ENCODE measurements at regions not wholly inside any gene's neighbourhood (a gene's known extent, or its start where the extent isn't known, plus 50 kb on each side); places are given as distances from the start of the nearest gene placed in this dataset.

- no peak for DNase-seq (ENCODE audit: low spot score)
Observed at GRCh38 chr10:83037653-83038052, 1101.7 kb upstream of the GHITM start.

- no peak for DNase-seq (ENCODE audit: low spot score)
Observed at GRCh38 chr10:83038631-83039030, 1100.7 kb upstream of the GHITM start.

GRCh38 chr10:83045731-83046130 is 1093.6 kb upstream of the GHITM start:
- no peak for DNase-seq (ENCODE audit: low spot score)

GRCh38 chr10:83050815-83051214 is 1088.5 kb upstream of the GHITM start:
- no peak for DNase-seq (ENCODE audit: low spot score)

- no peak for DNase-seq (ENCODE audit: low spot score)
Observed at GRCh38 chr10:83062871-83063270, 1076.4 kb upstream of the GHITM start.

GRCh38 chr10:83073472-83073871 is 1065.8 kb upstream of the GHITM start:
- DNase-seq (ENCODE audit: low spot score): no peak

- no peak for DNase-seq (ENCODE audit: low spot score)
Observed at GRCh38 chr10:83075016-83075814, 1064.1 kb upstream of the GHITM start.

- no peak for DNase-seq (ENCODE audit: low spot score)
Observed at GRCh38 chr10:83075815-83076355, 1063.4 kb upstream of the GHITM start.

- DNase-seq (ENCODE audit: low spot score): no peak
Observed at GRCh38 chr10:83076443-83076842, 1062.9 kb upstream of the GHITM start.

GRCh38 chr10:83078160-83078559 is 1061.1 kb upstream of the GHITM start:
- DNase-seq (ENCODE audit: low spot score): peak; percentile 33

- no peak for DNase-seq (ENCODE audit: low spot score)
Observed at GRCh38 chr10:83078645-83079044, 1060.7 kb upstream of the GHITM start.

GRCh38 chr10:83083831-83084230 is 1055.5 kb upstream of the GHITM start:
- DNase-seq (ENCODE audit: low spot score): no peak

- no peak for DNase-seq (ENCODE audit: low spot score)
Observed at GRCh38 chr10:83089335-83089734, 1050.0 kb upstream of the GHITM start.

GRCh38 chr10:83104616-83105015 is 1034.7 kb upstream of the GHITM start:
- DNase-seq (ENCODE audit: low spot score): no peak

GRCh38 chr10:83108565-83109333 is 1030.6 kb upstream of the GHITM start:
- no peak for DNase-seq (ENCODE audit: low spot score)

- no peak for DNase-seq (ENCODE audit: low spot score)
Observed at GRCh38 chr10:83119346-83119745, 1020.0 kb upstream of the GHITM start.

GRCh38 chr10:83122336-83122735 is 1017.0 kb upstream of the GHITM start:
- no peak for DNase-seq (ENCODE audit: low spot score)

- DNase-seq (ENCODE audit: low spot score): no peak
Observed at GRCh38 chr10:83127942-83128575, 1011.2 kb upstream of the GHITM start.

GRCh38 chr10:83140811-83141210 is 998.5 kb upstream of the GHITM start:
- DNase-seq (ENCODE audit: low spot score): no peak

GRCh38 chr10:83142074-83142563 is 997.2 kb upstream of the GHITM start:
- DNase-seq (ENCODE audit: low spot score): no peak

GRCh38 chr10:83144461-83144860 is 994.8 kb upstream of the GHITM start:
- no peak for DNase-seq (ENCODE audit: low spot score)

- DNase-seq (ENCODE audit: low spot score): no peak
Observed at GRCh38 chr10:83153714-83154113, 985.6 kb upstream of the GHITM start.
